ENCODE measurements at regions not wholly inside any gene's neighbourhood (a gene's known extent, or its start where the extent isn't known, plus 50 kb on each side); places are given as distances from the start of the nearest gene placed in this dataset.

DNA sequence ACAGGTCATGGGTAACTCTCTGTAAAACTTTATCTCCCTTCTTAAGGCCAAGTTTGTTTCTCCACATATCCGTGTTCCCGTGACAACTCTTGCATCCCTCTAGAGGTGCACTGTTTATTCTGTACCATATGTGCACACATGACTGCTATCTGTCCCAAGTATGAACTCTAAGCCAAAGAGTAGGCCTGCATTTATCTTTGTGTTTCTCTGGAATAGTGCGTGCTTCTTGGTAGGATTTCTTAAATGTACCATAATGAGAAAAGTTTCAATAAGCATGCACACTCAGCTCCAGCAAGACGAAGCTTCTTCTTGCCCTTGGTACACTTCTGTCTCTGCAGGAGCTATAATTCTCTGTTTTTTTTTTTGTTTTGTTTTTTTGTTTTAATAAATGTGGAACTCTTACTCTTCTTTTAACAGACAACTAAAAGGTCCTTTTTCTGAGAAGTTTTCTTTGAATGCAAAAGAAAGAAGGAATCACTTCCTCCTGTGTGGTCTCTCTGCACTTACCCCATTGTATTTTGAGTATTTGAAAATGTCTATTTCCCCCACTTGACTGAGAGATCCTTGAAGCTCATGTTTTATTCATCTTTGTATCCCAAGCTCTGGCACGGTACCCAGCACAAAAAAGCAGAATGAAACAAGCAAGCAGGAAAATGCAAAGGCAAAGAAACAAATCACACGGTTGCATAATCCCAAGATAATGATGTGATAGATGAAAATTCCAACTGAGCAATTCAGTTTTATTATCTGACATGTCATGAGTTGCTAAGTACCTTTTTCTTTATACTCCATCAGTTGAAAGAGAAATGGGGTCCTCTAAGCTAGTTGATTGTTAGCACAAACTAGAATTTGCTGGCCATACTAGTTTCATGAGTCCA, 521.9 kb upstream of the BOD1L1 start:
- H3K4me3 ChIP-seq (replicated peaks in 1 of 2; ENCODE audit: low read depth in 2 of 2, low read length in 2 of 2): no peak overlapping the region
- peak in 1 of 2 donors; percentile 37 for DNase-seq (ENCODE audit: low read depth in 2 of 2)
- TF ChIP-seq, protein P1, sequence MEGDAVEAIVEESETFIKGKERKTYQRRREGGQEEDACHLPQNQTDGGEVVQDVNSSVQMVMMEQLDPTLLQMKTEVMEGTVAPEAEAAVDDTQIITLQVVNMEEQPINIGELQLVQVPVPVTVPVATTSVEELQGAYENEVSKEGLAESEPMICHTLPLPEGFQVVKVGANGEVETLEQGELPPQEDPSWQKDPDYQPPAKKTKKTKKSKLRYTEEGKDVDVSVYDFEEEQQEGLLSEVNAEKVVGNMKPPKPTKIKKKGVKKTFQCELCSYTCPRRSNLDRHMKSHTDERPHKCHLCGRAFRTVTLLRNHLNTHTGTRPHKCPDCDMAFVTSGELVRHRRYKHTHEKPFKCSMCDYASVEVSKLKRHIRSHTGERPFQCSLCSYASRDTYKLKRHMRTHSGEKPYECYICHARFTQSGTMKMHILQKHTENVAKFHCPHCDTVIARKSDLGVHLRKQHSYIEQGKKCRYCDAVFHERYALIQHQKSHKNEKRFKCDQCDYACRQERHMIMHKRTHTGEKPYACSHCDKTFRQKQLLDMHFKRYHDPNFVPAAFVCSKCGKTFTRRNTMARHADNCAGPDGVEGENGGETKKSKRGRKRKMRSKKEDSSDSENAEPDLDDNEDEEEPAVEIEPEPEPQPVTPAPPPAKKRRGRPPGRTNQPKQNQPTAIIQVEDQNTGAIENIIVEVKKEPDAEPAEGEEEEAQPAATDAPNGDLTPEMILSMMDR (IDR thresholded peaks at IDR 0.05; ENCODE audit: low read depth, low read length): no peak

DNA sequence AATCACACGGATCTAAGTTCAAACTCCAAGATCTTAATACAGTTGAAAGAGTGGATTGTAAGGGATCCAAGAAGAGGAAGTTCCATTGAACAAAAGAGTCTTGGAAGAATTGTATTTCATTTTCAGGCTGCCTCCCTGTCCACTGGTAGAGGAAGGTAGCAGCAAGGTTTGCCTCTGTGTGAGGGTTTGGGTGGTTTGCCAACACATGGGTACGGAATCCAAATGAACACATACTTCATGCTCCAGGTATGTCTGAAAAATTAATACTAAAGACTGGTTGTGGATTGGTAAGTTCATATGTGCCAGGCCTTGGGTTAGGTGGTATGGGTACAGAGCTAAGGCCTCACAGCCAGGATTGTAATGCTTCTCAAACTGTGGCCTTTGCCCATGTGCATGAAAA, 523.6 kb upstream of the BOD1L1 start:
- no peak for DNase-seq (ENCODE audit: low read depth in 2 of 2)

DNA sequence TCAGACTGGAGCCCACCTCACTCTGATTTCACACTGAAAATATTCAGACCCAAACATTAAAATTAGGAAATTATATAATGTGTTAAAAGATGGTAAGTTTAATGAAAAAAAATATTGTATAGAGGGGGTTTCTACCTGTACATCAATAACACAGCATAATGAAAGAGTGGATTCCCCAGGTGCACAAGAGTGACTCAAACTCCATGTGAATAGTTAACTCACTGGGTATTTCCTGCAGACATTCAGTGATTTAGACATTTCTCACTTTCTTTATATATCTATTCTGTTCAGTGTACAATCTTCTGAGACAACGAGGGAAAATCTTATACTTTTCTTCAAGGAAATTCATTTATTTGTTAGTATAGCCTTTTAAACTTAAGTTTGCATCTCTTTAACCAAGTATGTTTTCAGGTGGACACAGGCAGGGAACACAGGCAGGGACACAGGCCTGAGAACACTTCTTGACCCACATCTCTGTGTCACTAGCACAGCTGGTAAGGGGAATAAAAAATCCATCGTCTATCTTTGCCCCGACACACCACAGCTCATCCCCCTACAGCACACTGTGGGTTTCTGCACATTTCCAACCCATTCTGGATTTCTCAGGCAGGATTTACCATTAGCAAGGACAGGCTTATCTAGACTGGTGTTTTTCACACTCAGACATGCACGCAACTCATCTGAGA, 525.5 kb upstream of the BOD1L1 start:
- DNase-seq (ENCODE audit: low read depth in 2 of 2): no peak
- TF ChIP-seq, protein P1 (IDR thresholded peaks at IDR 0.05; ENCODE audit: low read depth, low read length): no peak
- H3K4me3 ChIP-seq (replicated peaks in 1 of 2; ENCODE audit: low read depth in 2 of 2, low read length in 2 of 2): no peak overlapping the region

More for the DNA sequence above, 523.6 kb upstream of the BOD1L1 start:
- TF ChIP-seq, protein P1 (IDR thresholded peaks at IDR 0.05; ENCODE audit: low read depth, low read length): no peak
- no peak overlapping the region for H3K4me3 ChIP-seq (replicated peaks in 1 of 2; ENCODE audit: low read depth in 2 of 2, low read length in 2 of 2)

DNA sequence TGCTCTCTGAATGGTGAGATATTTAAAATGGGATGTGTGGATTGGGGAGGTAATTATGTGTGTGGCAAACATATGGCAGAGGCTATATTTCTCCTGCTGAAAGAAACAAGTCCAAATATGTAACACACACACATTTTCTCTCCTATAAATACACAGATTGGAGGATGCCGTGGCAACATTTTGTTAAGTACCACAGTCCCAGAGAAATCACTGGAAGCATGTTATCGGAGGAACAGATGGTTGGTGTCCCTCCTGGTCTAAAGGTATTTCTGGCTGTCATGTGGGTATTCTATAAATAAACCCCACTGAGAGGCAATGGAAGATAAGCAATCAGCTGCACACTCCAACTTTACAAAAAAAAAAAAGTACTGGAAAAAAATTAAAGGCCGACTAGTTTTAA, 528.3 kb upstream of the BOD1L1 start:
- TF ChIP-seq, protein P1 (IDR thresholded peaks at IDR 0.05; ENCODE audit: low read depth, low read length): no peak
- no peak for DNase-seq (ENCODE audit: low read depth in 2 of 2)
- no peak overlapping the region for H3K4me3 ChIP-seq (replicated peaks in 1 of 2; ENCODE audit: low read depth in 2 of 2, low read length in 2 of 2)

DNA sequence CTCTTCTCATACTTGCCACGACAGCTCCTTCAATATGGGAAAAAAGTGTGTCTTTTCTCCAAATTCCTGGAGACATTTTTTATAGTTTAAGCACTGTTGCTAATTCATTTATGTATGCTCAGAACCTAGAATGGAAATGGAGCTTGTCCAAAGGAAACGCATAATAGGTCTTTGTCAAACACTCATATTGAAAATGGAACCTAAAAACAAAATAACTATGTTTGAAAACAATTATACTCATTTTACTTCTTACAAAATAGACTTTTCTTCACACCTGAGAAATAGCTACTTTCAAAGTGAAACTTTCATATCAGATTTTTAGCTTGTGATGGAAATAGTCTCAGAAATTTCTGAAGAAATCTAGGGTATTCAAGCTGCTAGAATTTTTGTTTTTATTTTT, 529.7 kb upstream of the BOD1L1 start:
- TF ChIP-seq, protein P1 (IDR thresholded peaks at IDR 0.05; ENCODE audit: low read depth, low read length): no peak
- H3K4me3 ChIP-seq (replicated peaks in 1 of 2; ENCODE audit: low read depth in 2 of 2, low read length in 2 of 2): no peak overlapping the region
- DNase-seq (ENCODE audit: low read depth in 2 of 2): no peak

DNA sequence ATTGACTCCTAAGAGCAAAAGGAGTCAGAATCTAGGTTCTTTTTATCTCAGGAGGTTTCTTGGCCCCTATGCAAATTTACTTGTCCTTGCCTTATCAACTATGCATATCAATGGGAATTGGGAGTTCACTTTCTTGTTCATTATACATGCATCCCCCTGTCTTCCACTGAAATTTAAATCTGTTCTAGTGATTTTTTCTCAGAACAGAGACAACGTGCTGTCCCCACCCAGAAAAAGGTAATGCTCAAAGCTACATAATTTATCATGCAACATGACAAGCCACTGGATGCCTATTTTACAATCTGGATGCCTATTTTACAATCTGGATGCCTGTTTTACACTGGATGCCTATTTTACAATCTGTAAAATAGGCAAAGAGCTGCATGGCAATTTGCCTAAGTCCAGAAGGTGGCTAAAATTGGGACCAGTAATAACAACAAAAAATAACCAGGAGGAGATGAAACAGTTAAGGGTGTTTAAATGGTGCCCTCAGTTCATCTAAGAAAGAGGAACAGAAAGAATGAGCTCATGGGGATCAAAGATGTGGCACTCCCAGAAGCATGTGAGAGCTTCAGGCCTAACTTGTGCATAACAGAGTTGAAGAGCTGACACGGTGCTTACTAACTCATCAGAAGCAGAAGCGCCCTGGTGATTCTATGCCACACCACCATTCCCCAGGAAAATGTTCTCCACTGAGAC, 537.8 kb upstream of the BOD1L1 start:
- TF ChIP-seq, protein P1 (IDR thresholded peaks at IDR 0.05; ENCODE audit: low read depth, low read length): no peak
- DNase-seq (ENCODE audit: low read depth in 2 of 2): no peak
- H3K4me3 ChIP-seq (replicated peaks in 1 of 2; ENCODE audit: low read depth in 2 of 2, low read length in 2 of 2): no peak overlapping the region

All from cardiac fibroblast (primary cell).